ENCODE measurements at regions not wholly inside any gene's neighbourhood (a gene's known extent, or its start where the extent isn't known, plus 50 kb on each side); places are given as distances from the start of the nearest gene placed in this dataset.

GRCh38 chr2:9113916-9114315 is 92.7 kb upstream of the ASAP2 start:
- Histone ChIP-seq H3K4me3 (no peak overlapping the region), H3K27ac (no peak overlapping the region), H3K36me3 (no peaks in the 10 kb centered on the region), H3K4me1 (ENCODE audit: control insufficient read depth in 1 of 2, low read depth in 2 of 2) (peaks cover 0 to 10% of the 10 kb centered on the region in 2 donors), H3K9me3 (no peaks in the 10 kb centered on the region), H3K27me3 (replicated peaks; ENCODE audit: insufficient read depth) (no peaks in the 10 kb centered on the region)
- no peak for ATAC-seq (ENCODE audit: insufficient number of reproducible peaks, low FRiP score, low read depth)
- no peak for TF ChIP-seq CTCF (IDR thresholded peaks at IDR 0.05)
- no peak for DNase-seq (ENCODE audit: low spot score)

DNA sequence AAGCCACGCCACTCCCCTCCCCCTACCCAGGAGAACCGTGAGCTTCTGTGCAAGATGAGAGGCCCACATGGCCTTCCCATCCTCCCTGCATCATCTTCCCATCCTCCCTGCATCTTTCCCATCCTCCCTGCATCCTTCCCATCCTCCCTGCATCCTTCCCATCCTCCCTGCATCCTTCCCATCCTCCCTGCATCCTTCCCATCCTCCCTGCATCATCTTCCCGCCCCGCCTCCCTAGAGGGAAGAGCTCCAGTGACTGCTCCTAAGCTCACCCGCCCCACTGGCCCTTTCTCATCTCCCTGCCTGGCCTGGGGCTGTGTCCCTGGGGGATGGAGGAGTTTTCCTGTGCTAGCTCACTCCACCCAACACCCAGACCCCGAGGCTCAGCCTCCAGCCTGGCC is 93.3 kb upstream of the ASAP2 start:
- no peaks in the 10 kb centered on the region for H3K36me3 ChIP-seq
- no peak overlapping the region for H3K4me3 ChIP-seq
- DNase-seq (ENCODE audit: low spot score) = no peak
- no peaks in the 10 kb centered on the region for H3K27me3 ChIP-seq (replicated peaks; ENCODE audit: insufficient read depth)
- no peak for TF ChIP-seq CTCF (IDR thresholded peaks at IDR 0.05)
- ATAC-seq (ENCODE audit: insufficient number of reproducible peaks, low FRiP score, low read depth) = no peak
- no peaks in the 10 kb centered on the region for H3K9me3 ChIP-seq
- H3K27ac ChIP-seq = no peak overlapping the region
- H3K4me1 ChIP-seq (ENCODE audit: control insufficient read depth in 1 of 2, low read depth in 2 of 2) = peaks cover 0 to 10% of the 10 kb centered on the region in 2 donors

GRCh38 chr2:9112079-9112721 is 94.4 kb upstream of the ASAP2 start:
- Histone ChIP-seq H3K36me3 (no peaks in the 10 kb centered on the region), H3K9me3 (no peaks in the 10 kb centered on the region), H3K4me1 (ENCODE audit: control insufficient read depth in 1 of 2, low read depth in 2 of 2) (peaks cover 0 to 10% of the 10 kb centered on the region in 2 donors), H3K4me3 (peak overlapping the region; percentile 31), H3K27me3 (replicated peaks; ENCODE audit: insufficient read depth) (no peaks in the 10 kb centered on the region), H3K27ac (peak overlapping the region in 1 of 2 donors; percentile 38)
- TF ChIP-seq CTCF (IDR thresholded peaks at IDR 0.05) = no peak
- DNase-seq (ENCODE audit: low spot score) (peak; percentile 62), ATAC-seq (ENCODE audit: insufficient number of reproducible peaks, low FRiP score, low read depth) (peak; percentile 65)

GRCh38 chr2:9110893-9111569 is 95.6 kb upstream of the ASAP2 start:
- Histone ChIP-seq H3K27ac (no peak overlapping the region), H3K9me3 (no peaks in the 10 kb centered on the region), H3K4me1 (ENCODE audit: control insufficient read depth in 1 of 2, low read depth in 2 of 2) (peaks cover 0 to 10% of the 10 kb centered on the region in 2 donors), H3K36me3 (no peaks in the 10 kb centered on the region), H3K4me3 (no peak overlapping the region), H3K27me3 (replicated peaks; ENCODE audit: insufficient read depth) (no peaks in the 10 kb centered on the region)
- TF ChIP-seq CTCF (IDR thresholded peaks at IDR 0.05) = no peak
- DNase-seq (ENCODE audit: low spot score) = no peak
- no peak for ATAC-seq (ENCODE audit: insufficient number of reproducible peaks, low FRiP score, low read depth)

DNA sequence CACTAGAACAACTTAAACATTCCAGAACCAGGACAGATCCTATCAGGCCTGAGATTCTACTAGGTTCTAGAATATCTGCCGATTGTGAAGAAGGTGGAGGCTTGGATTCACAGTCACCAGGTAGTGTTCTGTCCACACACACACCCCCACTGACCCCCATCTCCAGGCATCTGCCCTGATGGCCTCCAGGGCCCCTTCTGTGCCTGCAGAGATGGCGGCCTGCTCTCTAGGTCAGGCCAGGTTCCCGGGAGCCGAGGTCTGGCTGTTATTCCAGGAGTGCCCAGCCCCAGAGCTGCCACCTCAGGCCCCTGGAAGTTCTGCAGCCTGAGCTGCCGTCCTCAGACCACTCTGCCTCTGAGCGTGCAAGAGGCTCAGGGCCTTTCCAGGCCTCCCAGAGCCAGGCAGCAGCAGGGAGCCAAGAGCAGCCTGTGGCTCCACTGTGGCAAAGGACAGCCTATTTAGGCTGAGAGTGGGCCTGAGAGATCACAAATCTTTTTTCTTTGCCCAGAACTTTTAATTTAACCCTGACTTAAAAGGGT is 96.2 kb upstream of the ASAP2 start:
- Histone ChIP-seq H3K36me3 (no peaks in the 10 kb centered on the region), H3K27me3 (replicated peaks; ENCODE audit: insufficient read depth) (no peaks in the 10 kb centered on the region), H3K9me3 (no peaks in the 10 kb centered on the region), H3K27ac (no peak overlapping the region), H3K4me1 (ENCODE audit: control insufficient read depth in 1 of 2, low read depth in 2 of 2) (peaks cover 0 to 10% of the 10 kb centered on the region in 2 donors), H3K4me3 (no peak overlapping the region)
- TF ChIP-seq CTCF (IDR thresholded peaks at IDR 0.05) = no peak
- DNase-seq (ENCODE audit: low spot score) = no peak
- ATAC-seq (ENCODE audit: insufficient number of reproducible peaks, low FRiP score, low read depth) = no peak

Measured in thoracic aorta (tissue), 2 donors.